GM12874 (cell line): ENCODE measurements at regions not wholly inside any gene's neighbourhood (a gene's known extent, or its start where the extent isn't known, plus 50 kb on each side); places are given as distances from the start of the nearest gene placed in this dataset.
A peak's percentile ranks its signal among the peaks of the same experiment; 100 is the strongest.

Experiments used
- TF ChIP-seq, protein P1 (sequence below): IDR thresholded peaks from 2 replicates; pipeline ENCODE4 v1.5.1; 2011; ENCODE audit warnings: low read depth, mild to moderate bottlenecking, control low read depth, low read length, moderate library complexity; ENCODE audit not compliant: insufficient read depth

DNA sequence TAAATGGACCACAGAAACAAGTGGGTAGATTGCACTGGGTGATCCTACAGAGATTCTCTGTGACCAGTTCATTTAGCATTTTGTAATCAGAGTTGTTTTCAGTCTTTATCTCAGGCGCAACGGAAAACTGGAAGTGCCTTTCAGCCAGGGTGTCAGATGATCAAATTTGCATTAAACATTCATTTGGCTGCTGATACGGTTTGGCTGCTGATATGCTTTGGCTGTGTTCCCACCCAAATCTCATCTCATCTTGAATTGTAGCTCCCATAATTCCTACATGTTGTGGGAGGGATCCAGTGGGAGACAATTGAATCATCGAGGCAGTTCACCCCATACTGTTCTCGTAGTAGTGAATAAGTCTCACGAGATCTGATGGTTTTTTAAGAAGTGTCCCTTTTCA lies 1396.1 kb upstream of the TMEFF2 start:
- TF ChIP-seq, protein P1, sequence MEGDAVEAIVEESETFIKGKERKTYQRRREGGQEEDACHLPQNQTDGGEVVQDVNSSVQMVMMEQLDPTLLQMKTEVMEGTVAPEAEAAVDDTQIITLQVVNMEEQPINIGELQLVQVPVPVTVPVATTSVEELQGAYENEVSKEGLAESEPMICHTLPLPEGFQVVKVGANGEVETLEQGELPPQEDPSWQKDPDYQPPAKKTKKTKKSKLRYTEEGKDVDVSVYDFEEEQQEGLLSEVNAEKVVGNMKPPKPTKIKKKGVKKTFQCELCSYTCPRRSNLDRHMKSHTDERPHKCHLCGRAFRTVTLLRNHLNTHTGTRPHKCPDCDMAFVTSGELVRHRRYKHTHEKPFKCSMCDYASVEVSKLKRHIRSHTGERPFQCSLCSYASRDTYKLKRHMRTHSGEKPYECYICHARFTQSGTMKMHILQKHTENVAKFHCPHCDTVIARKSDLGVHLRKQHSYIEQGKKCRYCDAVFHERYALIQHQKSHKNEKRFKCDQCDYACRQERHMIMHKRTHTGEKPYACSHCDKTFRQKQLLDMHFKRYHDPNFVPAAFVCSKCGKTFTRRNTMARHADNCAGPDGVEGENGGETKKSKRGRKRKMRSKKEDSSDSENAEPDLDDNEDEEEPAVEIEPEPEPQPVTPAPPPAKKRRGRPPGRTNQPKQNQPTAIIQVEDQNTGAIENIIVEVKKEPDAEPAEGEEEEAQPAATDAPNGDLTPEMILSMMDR = no peak

DNA sequence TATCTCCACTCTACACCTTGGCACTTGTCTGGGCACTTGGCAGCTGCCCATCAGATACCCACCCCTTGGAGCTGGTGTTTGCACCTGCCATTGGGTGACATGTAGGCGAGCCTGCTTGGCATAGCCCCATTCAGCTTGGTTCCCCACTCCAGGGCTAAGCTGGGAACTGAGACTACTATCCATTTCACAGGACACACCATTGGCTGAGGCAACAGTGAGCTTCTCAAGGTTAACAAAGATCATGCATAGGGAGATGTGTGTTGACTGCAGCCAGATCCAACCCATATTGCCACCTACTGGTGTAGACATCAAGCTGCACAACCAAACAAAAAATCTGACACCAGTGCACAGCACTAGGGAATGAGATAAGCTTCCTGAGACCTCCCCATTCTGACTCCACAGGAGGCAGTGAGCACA lies 1389.8 kb upstream of the TMEFF2 start:
- TF ChIP-seq, protein P1 = peak; percentile 73

DNA sequence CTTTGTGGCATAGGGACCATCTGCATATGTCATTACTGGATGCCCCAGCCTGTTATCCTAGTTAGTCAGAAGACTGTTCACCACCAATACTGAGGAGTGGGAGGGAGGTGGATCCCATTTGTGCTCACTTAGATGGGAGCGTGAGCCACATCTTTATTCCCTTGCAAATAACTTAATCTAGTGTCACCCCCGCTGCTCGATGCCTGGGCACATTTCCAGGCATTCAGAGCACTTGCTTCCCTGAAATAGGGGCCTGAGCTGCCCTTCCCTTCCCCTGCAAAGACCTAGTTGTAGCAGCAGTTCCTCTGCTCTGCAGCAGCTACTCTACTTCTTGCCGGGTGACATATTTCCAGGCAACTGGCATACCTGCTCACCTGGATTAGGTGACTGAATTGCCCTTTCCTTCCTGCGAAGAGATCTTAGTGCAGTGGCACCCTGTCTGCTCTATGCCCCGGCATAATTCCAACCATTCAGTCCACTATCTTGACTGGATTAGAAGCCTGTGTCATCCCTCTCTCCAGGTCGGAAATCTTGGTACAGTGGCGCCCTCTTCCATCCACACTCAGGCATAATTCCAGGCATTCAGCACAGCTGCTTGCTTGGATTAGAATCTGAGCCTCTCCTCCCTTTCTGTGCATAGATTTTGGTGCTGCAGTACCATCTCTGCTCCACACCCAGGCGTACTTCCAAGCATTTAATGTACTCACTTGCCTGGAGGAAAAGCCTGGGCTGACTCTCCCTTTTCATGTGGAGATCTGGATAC lies 1389.1 kb upstream of the TMEFF2 start:
- TF ChIP-seq, protein P1 = 0 out of 2 replicates have a peak, but pooled peaks have one; percentile 1

DNA sequence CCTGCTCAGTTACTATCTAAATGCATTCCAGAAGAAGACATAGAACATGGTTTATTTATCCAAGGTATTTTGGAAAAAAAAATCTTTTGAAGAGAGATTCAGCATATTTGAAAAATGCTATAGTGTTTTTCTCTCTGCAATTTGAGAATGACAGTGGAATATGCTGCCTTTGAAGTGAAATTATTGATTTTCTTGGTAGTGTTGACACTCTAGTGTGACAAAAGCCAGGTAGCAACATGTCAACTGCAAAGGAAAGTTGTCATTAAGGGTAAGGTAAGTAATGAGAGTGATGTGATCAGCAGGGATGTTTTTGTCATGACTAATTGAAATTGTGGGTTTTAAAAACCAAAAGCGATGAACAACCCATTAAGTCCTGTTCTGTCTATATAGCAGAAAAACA lies 1387.1 kb upstream of the TMEFF2 start:
- TF ChIP-seq, protein P1 = no peak

DNA sequence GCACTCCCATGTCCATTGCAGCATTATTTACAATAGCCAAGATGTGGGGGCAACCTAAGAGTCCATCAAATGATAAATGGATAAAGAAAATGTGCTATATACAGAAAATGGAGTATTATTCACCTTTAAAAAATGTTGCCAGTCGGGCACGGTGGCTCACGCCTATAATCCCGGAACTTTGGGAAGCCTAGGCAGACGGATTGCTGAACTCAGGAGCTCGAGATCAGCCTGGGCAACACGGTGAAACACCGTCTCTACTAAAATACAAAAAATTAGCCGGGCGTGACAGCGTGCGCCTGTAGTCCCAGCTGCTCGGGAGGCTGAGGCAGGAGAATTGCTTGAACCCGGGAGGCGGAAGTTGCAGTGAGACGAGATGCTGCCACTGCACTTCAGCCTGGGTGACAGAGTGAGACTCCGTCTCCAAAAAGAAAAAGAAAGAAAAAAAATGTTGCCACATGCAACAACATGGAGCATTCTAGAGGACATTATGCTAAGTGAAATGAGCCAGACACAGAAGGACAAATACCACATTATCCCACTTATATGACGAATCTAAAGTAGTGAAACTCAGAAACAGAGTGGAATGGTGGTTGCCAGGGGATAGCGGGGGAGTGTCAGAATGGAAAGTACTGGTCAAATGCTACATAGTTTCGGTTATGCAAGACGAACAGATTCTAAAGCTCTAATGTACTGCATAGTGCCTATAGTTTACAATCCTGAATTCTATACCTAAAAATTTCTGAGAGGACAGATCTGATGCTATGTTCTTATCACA lies 1385.6 kb upstream of the TMEFF2 start:
- TF ChIP-seq, protein P1 = no peak

DNA sequence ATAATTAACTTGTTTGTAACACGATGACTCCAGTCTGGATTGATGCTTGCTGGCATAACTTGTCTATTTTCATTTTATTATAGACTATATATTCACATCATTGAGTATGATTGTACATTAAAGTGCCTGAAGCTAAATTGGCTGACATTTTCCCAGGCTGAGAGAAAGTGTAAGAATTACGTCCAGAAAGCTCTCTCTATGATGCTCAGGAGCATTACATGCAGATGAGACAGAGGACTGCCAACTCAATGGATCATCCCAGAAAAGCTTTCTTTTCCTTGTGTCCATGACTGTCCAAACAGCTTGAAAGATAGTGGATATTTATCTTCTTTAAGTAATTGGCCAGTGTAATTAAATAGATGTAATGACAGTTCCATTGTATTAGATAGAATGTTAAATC lies 1372.2 kb upstream of the TMEFF2 start:
- TF ChIP-seq, protein P1 = no peak

DNA sequence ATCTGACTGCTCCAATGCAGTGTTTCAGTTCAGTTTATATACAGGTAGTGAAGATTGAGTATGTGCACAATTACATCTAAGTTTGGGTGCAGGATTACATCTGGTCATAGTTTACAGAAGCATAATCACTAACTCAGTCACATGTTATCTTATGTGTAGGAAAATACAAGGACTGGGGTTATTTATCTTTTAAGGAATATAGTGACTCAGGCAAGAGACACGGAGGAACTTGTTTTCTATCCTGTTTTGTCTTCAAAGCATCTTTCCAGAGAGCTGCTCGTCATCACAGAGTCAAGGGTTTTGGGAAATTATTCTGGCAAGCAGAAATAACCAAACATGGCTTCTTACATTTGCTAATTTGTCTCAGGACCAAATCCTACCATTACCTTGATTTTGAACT lies 1371.5 kb upstream of the TMEFF2 start:
- TF ChIP-seq, protein P1 = no peak
